GM12878 (cell line): ENCODE measurements at regions not wholly inside any gene's neighbourhood (a gene's known extent, or its start where the extent isn't known, plus 50 kb on each side); places are given as distances from the start of the nearest gene placed in this dataset.

Source experiments
- ATAC-seq: fragments of 200-7000 bp; cut with Tn5 transposase; 3 replicates; pipeline ENCODE4 v1.9.1; 2020; ENCODE audit warnings: mild to moderate bottlenecking, moderate library complexity
- BruUV-seq: library from RNA; stranded (reverse); fragments of 400-500 nt; replicated peaks from 2 replicates; lab custom pipeline; 2021; lab: Mats Ljungman, UMichigan
- CTCF ChIA-PET: fragments of 300-600 bp; sonication (Branson Sonifier 250); formaldehyde crosslinking; extraction: SDS; loops from one replicate; lab custom pipeline; 2021; ENCODE audit warnings: inconsistent platforms; lab: Yijun Ruan, JAX
- POLR2A ChIA-PET: fragments of 350-600 bp; formaldehyde crosslinking; extraction: SDS; loops from one replicate; lab custom pipeline; 2021; ENCODE audit warnings: inconsistent platforms; lab: Charles Lee
- RAD21 ChIA-PET: fragments of 300-600 bp; sonication (Branson Sonifier 250); formaldehyde crosslinking; loops from one replicate; lab custom pipeline; 2023; ENCODE audit warnings: antibody characterized with exemption; ENCODE audit not compliant: unreplicated experiment; lab: Charles Lee
- SMC1A ChIA-PET: fragments of 300-600 bp; sonication (Branson Sonifier 250); formaldehyde crosslinking; loops from one replicate; lab custom pipeline; 2023; ENCODE audit not compliant: unreplicated experiment, uncharacterized antibody; lab: Charles Lee
- DNase-seq: peaks from one replicate; pipeline ENCODE4 v3.0.0-alpha.2; 2011; ENCODE audit warnings: low read depth, low spot score
- FAIRE-seq: peaks from 3 replicates; lab custom pipeline; 2011; peaks lifted over from hg19 to GRCh38; lab: Jason Lieb, UNC
- H2AFZ ChIP-seq: 2 replicates; pipeline ENCODE4 v1.6.0; 2011; ENCODE audit warnings: low read depth, low read length, control low read depth; ENCODE audit not compliant: control insufficient read depth
- H3K27ac ChIP-seq: 2 replicates; pipeline ENCODE4 v1.5.1; 2011; ENCODE audit warnings: control low read depth; ENCODE audit not compliant: control insufficient read depth, insufficient read depth
- H3K27me3 ChIP-seq, 2 experiments: replicated peaks in 1 of 2; 2 replicates each; pipeline versions ENCODE4 v1.6.0 to v1.6.1; 2011; ENCODE audit warnings: low read length in 1 of 2; ENCODE audit not compliant: control insufficient read depth in 2 of 2, insufficient read depth in 2 of 2
- H3K36me3 ChIP-seq, 2 experiments: 2 replicates each; pipeline ENCODE4 v1.5.1; 2011; ENCODE audit warnings: low read length in 1 of 2; ENCODE audit not compliant: control insufficient read depth in 2 of 2, insufficient read depth in 2 of 2
- H3K4me1 ChIP-seq: 2 replicates; pipeline ENCODE4 v1.6.1; 2011; ENCODE audit warnings: mild to moderate bottlenecking, low read length, moderate library complexity, mixed read lengths; ENCODE audit not compliant: control insufficient read depth, insufficient read depth
- H3K4me2 ChIP-seq: 2 replicates; pipeline ENCODE4 v1.6.0; 2011; ENCODE audit warnings: control low read depth; ENCODE audit not compliant: control insufficient read depth, insufficient read depth
- H3K4me3 ChIP-seq: fragments of 200-600 bp; sonication (generic); 2 replicates; pipeline ENCODE4 v1.5.1; 2016
- H3K79me2 ChIP-seq: 2 replicates; pipeline ENCODE4 v1.6.0; 2011; ENCODE audit warnings: low read length; ENCODE audit not compliant: control insufficient read depth, insufficient read depth
- H3K9ac ChIP-seq: 2 replicates; pipeline ENCODE4 v1.8.0; 2011; ENCODE audit warnings: low read length, control low read depth, mixed read lengths; ENCODE audit not compliant: control insufficient read depth, insufficient read depth
- H3K9me3 ChIP-seq: replicated peaks from 3 replicates; pipeline ENCODE4 v1.5.1; 2011; ENCODE audit warnings: mild to moderate bottlenecking, low read length; ENCODE audit not compliant: control insufficient read depth, insufficient read depth
- H4K20me1 ChIP-seq: 2 replicates; pipeline ENCODE4 v1.6.0; 2011; ENCODE audit not compliant: control insufficient read depth, insufficient read depth
- ATF3 ChIP-seq: IDR thresholded peaks from 2 replicates; pipeline ENCODE4 v1.6.1; 2011; ENCODE audit warnings: low read depth, mild to moderate bottlenecking, low read length, moderate library complexity, borderline replicate concordance; ENCODE audit errors: extremely low read depth
- CBX3 ChIP-seq: fragments of 200-600 bp; sonication (generic); IDR thresholded peaks from 2 replicates; pipeline ENCODE4 v1.6.1; 2016; ENCODE audit warnings: low read depth, borderline replicate concordance
- ESRRA ChIP-seq: IDR thresholded peaks from 2 replicates; pipeline ENCODE4 v1.6.1; 2012; ENCODE audit warnings: mild to moderate bottlenecking, low read length, improper control_type of control experiment
- HDAC2 ChIP-seq: fragments of 200-600 bp; sonication (generic); IDR thresholded peaks from 2 replicates; pipeline ENCODE4 v1.6.1; 2017
- HDGF ChIP-seq: fragments of 450-650 bp; IDR thresholded peaks from 2 replicates; pipeline ENCODE4 v1.6.1; 2016; ENCODE audit warnings: antibody characterized with exemption
- JUNB ChIP-seq: IDR thresholded peaks from 2 replicates; pipeline ENCODE4 v1.6.1; 2016; ENCODE audit warnings: antibody characterized with exemption, mild to moderate bottlenecking
- MAX ChIP-seq: IDR thresholded peaks from 2 replicates; pipeline ENCODE4 v1.6.1; 2012; ENCODE audit warnings: low read depth, low read length, improper control_type of control experiment
- MTA2 ChIP-seq: fragments of 450-650 bp; IDR thresholded peaks from 2 replicates; pipeline ENCODE4 v1.6.1; 2016; ENCODE audit warnings: low read depth, mild to moderate bottlenecking, moderate library complexity
- NRF1 ChIP-seq: conservative IDR thresholded peaks from 2 replicates; pipeline ENCODE4 v1.6.1; 2011; ENCODE audit warnings: mild to moderate bottlenecking, low read depth, low read length, improper control_type of control experiment
- RUNX3 ChIP-seq: IDR thresholded peaks from 2 replicates; pipeline ENCODE4 v1.6.1; 2012; ENCODE audit warnings: low read length, inconsistent platforms
- SMARCA5 ChIP-seq: fragments of 450-650 bp; IDR thresholded peaks from 2 replicates; pipeline ENCODE4 v1.6.1; 2017; ENCODE audit warnings: mild to moderate bottlenecking
- SP1 ChIP-seq: IDR thresholded peaks from one replicate; pipeline ENCODE4 v1.6.1; 2011; ENCODE audit warnings: low read depth, low read length
- STAT3 ChIP-seq: IDR thresholded peaks from 2 replicates; pipeline ENCODE4 v1.6.1; 2011; ENCODE audit warnings: low read depth, low read length, improper control_type of control experiment
- TBL1XR1 ChIP-seq: IDR thresholded peaks from 2 replicates; pipeline ENCODE4 v1.6.1; 2012; ENCODE audit warnings: low read depth, low read length, improper control_type of control experiment
- TCF3 ChIP-seq: IDR thresholded peaks from 2 replicates; pipeline ENCODE4 v1.6.1; 2012; ENCODE audit warnings: low read depth, mild to moderate bottlenecking, low read length, borderline replicate concordance; ENCODE audit not compliant: insufficient read depth
- ZBTB33 ChIP-seq: fragments of 450-650 bp; IDR thresholded peaks from 2 replicates; pipeline ENCODE4 v1.6.1; 2017; ENCODE audit warnings: mild to moderate bottlenecking
- WGBS: methylation state at CpG from one replicate; pipeline ENCODE4 v1.1.6; 2016; ENCODE audit warnings: low lambda C conversion rate; ENCODE audit not compliant: insufficient replicate concordance, insufficient coverage; ENCODE audit errors: missing lambda C conversion rate; 5-methylcytosine and 5-hydroxymethylcytosine counted together
- in situ Hi-C: fragments of 300-500 bp; cut with MboI; formaldehyde crosslinking; loops from 9 replicates; pipeline ENCODE4 v1.14.3; 2018; ENCODE audit warnings: mixed read lengths
- intact Hi-C: fragments of 100-400 bp; cut with micrococcal nuclease; formaldehyde crosslinking; loops from one replicate; pipeline ENCODE4 v1.14.2; 2022; ENCODE audit not compliant: unreplicated experiment

GRCh38 chr10:78629773-78630172, 439.0 kb upstream of the ZMIZ1 start:
- ATAC-seq (no peak), FAIRE-seq (no peak), DNase-seq (no peak)
- intact Hi-C loops: no loop called here
- no peak overlapping the region for H3K4me3 ChIP-seq
- in situ Hi-C loops: no loop called here
- WGBS: 21% methylated on average over 11 of the region's 11 CpGs
- TF ChIP-seq STAT3 (no peak), ESRRA (no peak), JUNB (no peak), HDGF (no peak), MAX (no peak)
- no peak overlapping the region for H3K27ac ChIP-seq
- H3K9me3 ChIP-seq: no peaks in the 10 kb centered on the region
- ChIA-PET CTCF (no interaction called here), RAD21 (no interaction called here), POLR2A (no interaction called here), SMC1A (no interaction called here)
- H3K79me2 ChIP-seq: no peaks in the 10 kb centered on the region
- H3K36me3 ChIP-seq: no peaks in the 10 kb centered on the region
- H3K4me1 ChIP-seq: peaks cover 15% of the 10 kb centered on the region
- H3K27me3 ChIP-seq: peaks cover 3% of the 10 kb centered on the region in 2 experiments
- no TSS peak for BruUV-seq
- H2AFZ ChIP-seq: no peak overlapping the region
- no peak overlapping the region for H3K9ac ChIP-seq
- H4K20me1 ChIP-seq: no peaks in the 10 kb centered on the region
- H3K4me2 ChIP-seq: no peak overlapping the region

- Histone ChIP-seq H3K4me2 (no peak overlapping the region), H3K4me1 (peaks cover 15% of the 10 kb centered on the region), H4K20me1 (no peaks in the 10 kb centered on the region), H3K79me2 (no peaks in the 10 kb centered on the region), H3K27me3 (peaks cover 0 to 3% of the 10 kb centered on the region in 2 experiments; a peak in 2 of 4 replicates), H3K27ac (no peak overlapping the region), H3K9ac (no peak overlapping the region), H3K36me3 (no peaks in the 10 kb centered on the region), H3K4me3 (no peak overlapping the region), H3K9me3 (no peaks in the 10 kb centered on the region), H2AFZ (no peak overlapping the region)
- no TSS peak for BruUV-seq
- FAIRE-seq: no peak
- CTCF ChIA-PET: interaction anchor here (0.6 kb wide), 1 partner anchor 375 kb away, joined by 4 read pairs; no protein-coding TSS in a partner anchor
- intact Hi-C loops: no loop called here
- SMC1A ChIA-PET: no interaction called here
- peak; percentile 54; the same call in 2 of the 3 replicates for ATAC-seq
- DNase-seq: no peak
- in situ Hi-C loops: no loop called here
- 5% methylated on average over 12 of the region's 12 CpGs for WGBS
- POLR2A ChIA-PET: no interaction called here
- RAD21 ChIA-PET: no interaction called here
- TF ChIP-seq NRF1 (no peak), TBL1XR1 (no peak), ATF3 (no peak), HDAC2 (no peak), CBX3 (no peak), SP1 (no peak), TCF3 (no peak), ZBTB33 (no peak), STAT3 (no peak), MTA2 (peak; percentile 41; the same call in 1 of the 2 replicates), SMARCA5 (no peak), RUNX3 (peak; percentile 59; the same call in 1 of the 2 replicates)
Observed at GRCh38 chr10:78630944-78631838, 437.6 kb upstream of the ZMIZ1 start.
